Kasumi-1 (cell line): ENCODE measurements at regions not wholly inside any gene's neighbourhood (a gene's known extent, or its start where the extent isn't known, plus 50 kb on each side); places are given as distances from the start of the nearest gene placed in this dataset.

Source experiments
- DNase-seq, 2 experiments: peaks; one replicate each; lab custom pipeline; 2025; lab: John Stamatoyannopoulos, UW

GRCh38 chr4:38313175-38313574 lies 350.8 kb upstream of the KLF3 start:
- DNase-seq, result no peak

GRCh38 chr4:38313999-38314561 lies 349.9 kb upstream of the KLF3 start:
- no peak for DNase-seq

- no peak for DNase-seq
Measured at GRCh38 chr4:38314663-38315062, 349.3 kb upstream of the KLF3 start.

GRCh38 chr4:38315286-38315685 lies 348.7 kb upstream of the KLF3 start:
- DNase-seq, result no peak

GRCh38 chr4:38316045-38316444 lies 348.0 kb upstream of the KLF3 start:
- no peak for DNase-seq

- DNase-seq, result no peak
Measured at GRCh38 chr4:38317041-38317674, 346.8 kb upstream of the KLF3 start.

- DNase-seq, result peak; percentile 94 to 95
Measured at GRCh38 chr4:38318737-38319455, 345.1 kb upstream of the KLF3 start.

- peak; percentile 92 to 94 for DNase-seq
Measured at GRCh38 chr4:38319456-38320342, 344.3 kb upstream of the KLF3 start.

GRCh38 chr4:38320343-38320695 lies 343.7 kb upstream of the KLF3 start:
- DNase-seq, result no peak

- DNase-seq, result no peak
Measured at GRCh38 chr4:38320833-38321232, 343.2 kb upstream of the KLF3 start.

- no peak for DNase-seq
Measured at GRCh38 chr4:38322714-38323113, 341.3 kb upstream of the KLF3 start.

- no peak for DNase-seq
Measured at GRCh38 chr4:38323141-38323641, 340.8 kb upstream of the KLF3 start.

GRCh38 chr4:38324861-38325628 lies 339.0 kb upstream of the KLF3 start:
- no peak for DNase-seq

GRCh38 chr4:38325629-38325913 lies 338.4 kb upstream of the KLF3 start:
- no peak for DNase-seq

- no peak for DNase-seq
Measured at GRCh38 chr4:38326499-38326898, 337.5 kb upstream of the KLF3 start.

GRCh38 chr4:38327174-38327573 lies 336.8 kb upstream of the KLF3 start:
- no peak for DNase-seq

- DNase-seq, result no peak
Measured at GRCh38 chr4:38328989-38329729, 334.8 kb upstream of the KLF3 start.

GRCh38 chr4:38330321-38330720 lies 333.7 kb upstream of the KLF3 start:
- peak; percentile 20 to 30 for DNase-seq

GRCh38 chr4:38330936-38331335 lies 333.1 kb upstream of the KLF3 start:
- no peak for DNase-seq

GRCh38 chr4:38332699-38333098 lies 331.3 kb upstream of the KLF3 start:
- DNase-seq, result no peak

GRCh38 chr4:38333219-38333618 lies 330.8 kb upstream of the KLF3 start:
- DNase-seq, result no peak
